Loucy (cell line): ENCODE measurements at regions not wholly inside any gene's neighbourhood (a gene's known extent, or its start where the extent isn't known, plus 50 kb on each side); places are given as distances from the start of the nearest gene placed in this dataset.

Source experiments
- CTCF ChIP-seq: fragments of 200-600 bp; sonication (generic); conservative IDR thresholded peaks from 2 replicates; pipeline ENCODE4 v1.5.1; 2014; ENCODE audit warnings: mild to moderate bottlenecking, antibody characterized with exemption, low read length
- EZH2phosphoT487 ChIP-seq: fragments of 200-600 bp; IDR thresholded peaks from 2 replicates; pipeline ENCODE4 v1.6.1; 2018; ENCODE audit warnings: antibody characterized with exemption, mild to moderate bottlenecking, moderate library complexity, borderline replicate concordance

- TF ChIP-seq CTCF: no peak
- TF ChIP-seq EZH2phosphoT487: no peak
Observed at GRCh38 chr12:67871231-67871630, 118.0 kb upstream of the IFNG-AS1 start.
